C4-2B (cell line): ENCODE measurements at regions not wholly inside any gene's neighbourhood (a gene's known extent, or its start where the extent isn't known, plus 50 kb on each side); places are given as distances from the start of the nearest gene placed in this dataset.

ENCODE experiments used
- H3K27ac ChIP-seq: fragments of 450-650 bp; 2 replicates; pipeline ENCODE4 v1.5.1; 2017
- CTCF ChIP-seq: fragments of 450-650 bp; conservative IDR thresholded peaks from 2 replicates; pipeline ENCODE4 v1.5.1; 2017; ENCODE audit warnings: mild to moderate bottlenecking
- ZFX ChIP-seq: fragments of 450-650 bp; IDR thresholded peaks from 2 replicates; pipeline ENCODE4 v1.6.1; 2017

GRCh38 chr6:14738497-14738896 is 507.4 kb upstream of the JARID2 start:
- no peak overlapping the region for H3K27ac ChIP-seq
- TF ChIP-seq ZFX (no peak), CTCF (no peak)

GRCh38 chr6:14738933-14739332 is 506.9 kb upstream of the JARID2 start:
- TF ChIP-seq ZFX (no peak), CTCF (no peak)
- H3K27ac ChIP-seq: no peak overlapping the region

GRCh38 chr6:14739827-14740226 is 506.0 kb upstream of the JARID2 start:
- no peak for TF ChIP-seq CTCF
- no peak for TF ChIP-seq ZFX
- H3K27ac ChIP-seq: no peak overlapping the region

- TF ChIP-seq CTCF: no peak
- no peak for TF ChIP-seq ZFX
- H3K27ac ChIP-seq: no peak overlapping the region
Observed at GRCh38 chr6:14742171-14742570, 503.7 kb upstream of the JARID2 start.

- no peak for TF ChIP-seq CTCF
- TF ChIP-seq ZFX: no peak
- no peak overlapping the region for H3K27ac ChIP-seq
Observed at GRCh38 chr6:14742680-14743079, 503.2 kb upstream of the JARID2 start.

GRCh38 chr6:14743144-14743473 is 502.8 kb upstream of the JARID2 start:
- TF ChIP-seq CTCF (no peak), ZFX (no peak)

GRCh38 chr6:14743474-14744211 is 502.2 kb upstream of the JARID2 start:
- H3K27ac ChIP-seq: no peak overlapping the region
- TF ChIP-seq ZFX (no peak), CTCF (no peak)

More at GRCh38 chr6:14743144-14743473, 502.8 kb upstream of the JARID2 start:
- H3K27ac ChIP-seq: no peak overlapping the region
